ENCODE measurements at regions not wholly inside any gene's neighbourhood (a gene's known extent, or its start where the extent isn't known, plus 50 kb on each side); places are given as distances from the start of the nearest gene placed in this dataset.

DNA sequence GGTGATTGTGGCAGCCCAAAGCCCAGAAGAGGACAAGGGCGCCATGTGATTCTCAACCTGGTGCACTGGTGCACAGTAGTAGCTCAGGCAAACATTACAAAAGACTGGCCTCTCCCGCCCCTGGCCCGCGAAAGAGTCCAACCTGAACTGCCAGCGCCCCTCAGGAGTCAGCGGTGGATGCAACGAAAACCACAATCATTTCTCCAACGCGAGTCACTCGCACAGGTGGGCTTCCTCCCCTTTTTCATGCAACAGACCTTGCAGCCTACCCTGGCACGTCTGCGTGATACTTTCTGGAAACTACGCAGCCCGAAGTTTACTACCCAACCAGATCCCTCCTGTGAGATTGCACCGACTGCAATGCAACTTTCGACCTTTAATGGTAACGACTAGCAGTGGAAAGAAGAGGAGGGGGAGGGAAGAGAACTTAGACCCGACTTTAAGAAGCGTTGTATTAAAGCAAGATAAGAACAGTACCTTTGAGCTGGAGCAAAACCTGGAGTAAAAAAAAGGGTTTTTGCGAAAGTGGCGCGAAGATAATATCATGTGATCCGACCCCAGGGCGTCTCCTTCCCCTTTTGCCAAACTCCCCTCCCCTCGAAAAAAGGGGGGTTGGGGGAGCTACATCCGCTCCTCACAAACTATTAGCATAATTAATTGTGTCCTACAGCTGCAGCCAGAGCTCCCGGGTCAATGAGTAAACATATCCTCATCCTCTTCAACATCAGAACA is 63.3 kb upstream of the CCDC160 start:
- H3K36me3 ChIP-seq = no peaks in the 10 kb centered on the region
- peak overlapping the region; percentile 43 to 71 (median 50) for H3K4me3 ChIP-seq
- peak overlapping the region in 1 of 4 donors; percentile 81 for H3K27ac ChIP-seq
- H3K27me3 ChIP-seq = peaks cover 0 to 18% of the 10 kb centered on the region in 2 donors
- peaks cover 0 to 11% (median 0%) of the 10 kb centered on the region in 4 donors for H3K4me1 ChIP-seq
- no peaks in the 10 kb centered on the region for H3K9me3 ChIP-seq
- DNase-seq (ENCODE audit: low spot score in 2 of 2) = no peak
- TF ChIP-seq, protein P1, sequence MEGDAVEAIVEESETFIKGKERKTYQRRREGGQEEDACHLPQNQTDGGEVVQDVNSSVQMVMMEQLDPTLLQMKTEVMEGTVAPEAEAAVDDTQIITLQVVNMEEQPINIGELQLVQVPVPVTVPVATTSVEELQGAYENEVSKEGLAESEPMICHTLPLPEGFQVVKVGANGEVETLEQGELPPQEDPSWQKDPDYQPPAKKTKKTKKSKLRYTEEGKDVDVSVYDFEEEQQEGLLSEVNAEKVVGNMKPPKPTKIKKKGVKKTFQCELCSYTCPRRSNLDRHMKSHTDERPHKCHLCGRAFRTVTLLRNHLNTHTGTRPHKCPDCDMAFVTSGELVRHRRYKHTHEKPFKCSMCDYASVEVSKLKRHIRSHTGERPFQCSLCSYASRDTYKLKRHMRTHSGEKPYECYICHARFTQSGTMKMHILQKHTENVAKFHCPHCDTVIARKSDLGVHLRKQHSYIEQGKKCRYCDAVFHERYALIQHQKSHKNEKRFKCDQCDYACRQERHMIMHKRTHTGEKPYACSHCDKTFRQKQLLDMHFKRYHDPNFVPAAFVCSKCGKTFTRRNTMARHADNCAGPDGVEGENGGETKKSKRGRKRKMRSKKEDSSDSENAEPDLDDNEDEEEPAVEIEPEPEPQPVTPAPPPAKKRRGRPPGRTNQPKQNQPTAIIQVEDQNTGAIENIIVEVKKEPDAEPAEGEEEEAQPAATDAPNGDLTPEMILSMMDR (IDR thresholded peaks at IDR 0.05) = no peak
- TF ChIP-seq POLR2A (IDR thresholded peaks at IDR 0.05) = no peak
- TF ChIP-seq EP300 (IDR thresholded peaks at IDR 0.05) = no peak
- WGBS, 2 donors = 12 to 34% methylated on average over 11 to 27 of the region's 27 CpGs

DNA sequence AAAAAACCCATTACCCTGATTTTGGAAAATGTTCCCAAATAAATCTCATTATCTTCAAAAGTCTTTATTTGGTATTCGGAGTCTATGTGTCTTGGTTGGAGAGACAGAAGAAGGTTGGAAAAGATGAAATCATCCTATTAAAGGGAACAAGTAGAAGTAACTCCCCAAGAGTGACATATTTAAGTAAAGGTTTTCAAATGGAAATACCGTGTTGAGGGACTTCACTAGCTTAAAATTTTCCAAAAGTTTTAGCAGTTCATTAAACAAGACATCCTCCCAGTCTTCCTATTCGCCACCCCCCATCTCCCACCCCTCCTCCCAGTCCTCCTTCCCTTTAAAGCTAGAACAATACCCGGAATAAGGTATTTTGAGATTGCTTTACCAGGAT is 62.7 kb upstream of the CCDC160 start:
- Histone ChIP-seq H3K4me3 (peak overlapping the region in 1 of 4 donors; percentile 71), H3K27me3 (peaks cover 0 to 18% of the 10 kb centered on the region in 2 donors), H3K27ac (no peak overlapping the region), H3K4me1 (peaks cover 0 to 11% (median 0%) of the 10 kb centered on the region in 4 donors), H3K36me3 (no peaks in the 10 kb centered on the region), H3K9me3 (no peaks in the 10 kb centered on the region)
- no peak for DNase-seq (ENCODE audit: low spot score in 2 of 2)
- 40% methylated on average over 4 of the region's 4 CpGs for WGBS, 2 donors
- TF ChIP-seq EP300 (IDR thresholded peaks at IDR 0.05) (no peak), POLR2A (IDR thresholded peaks at IDR 0.05) (no peak)
- TF ChIP-seq, protein P1 (IDR thresholded peaks at IDR 0.05) = no peak

GRCh38 chrX:134174859-134175258 is 62.1 kb upstream of the CCDC160 start:
- H3K27ac ChIP-seq = no peak overlapping the region
- TF ChIP-seq EP300 (IDR thresholded peaks at IDR 0.05) = no peak
- TF ChIP-seq, protein P1 (IDR thresholded peaks at IDR 0.05) = no peak
- no peak for TF ChIP-seq POLR2A (IDR thresholded peaks at IDR 0.05)
- H3K4me1 ChIP-seq = peaks cover 0 to 11% (median 0%) of the 10 kb centered on the region in 4 donors
- no peak for DNase-seq (ENCODE audit: low spot score in 2 of 2)
- no peaks in the 10 kb centered on the region for H3K9me3 ChIP-seq
- WGBS, 2 donors = 52 to 63% methylated on average over 9 of the region's 9 CpGs
- H3K36me3 ChIP-seq = no peaks in the 10 kb centered on the region
- H3K27me3 ChIP-seq = peaks cover 0 to 18% of the 10 kb centered on the region in 2 donors
- H3K4me3 ChIP-seq = no peak overlapping the region

- TF ChIP-seq POLR2A (IDR thresholded peaks at IDR 0.05) (no peak), EP300 (IDR thresholded peaks at IDR 0.05) (no peak)
- TF ChIP-seq, protein P1 (IDR thresholded peaks at IDR 0.05) = no peak
- H3K27ac ChIP-seq = no peak overlapping the region
- WGBS, 2 donors = 58 to 63% methylated on average over 1 of the region's 1 CpG
These were observed 59.5 kb upstream of the CCDC160 start for GRCh38 chrX:134177527-134177926.

DNA sequence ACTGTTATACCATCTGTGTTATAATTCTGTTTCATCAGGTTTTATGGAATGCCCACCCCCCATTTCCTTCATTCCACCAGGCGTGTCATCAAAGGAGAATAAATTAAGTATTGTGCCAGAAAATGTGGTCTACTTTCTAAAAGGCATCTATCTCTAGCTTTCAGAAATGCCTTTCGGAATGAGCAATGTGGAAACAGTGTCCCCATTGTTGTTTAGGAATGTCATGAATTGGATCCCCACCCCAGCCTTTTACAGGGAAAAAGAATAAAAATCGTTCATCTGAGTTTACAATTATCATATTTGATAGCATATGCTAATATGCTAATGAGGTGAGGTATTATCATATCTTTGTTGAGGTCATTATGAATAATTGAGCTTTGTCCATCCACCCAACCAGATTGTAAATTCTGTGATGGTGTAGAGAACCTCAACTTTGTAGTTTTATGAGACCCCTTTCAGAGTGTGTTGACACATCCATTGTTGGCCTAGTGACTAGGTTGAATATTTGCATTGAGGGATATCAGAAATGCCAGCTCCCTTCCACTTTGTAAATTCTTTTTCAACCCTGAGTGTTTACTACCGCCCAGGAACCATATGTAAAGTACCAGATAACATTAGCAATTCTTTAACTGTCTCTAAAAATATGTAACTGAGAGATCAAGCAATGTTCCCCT is 56.2 kb upstream of the CCDC160 start:
- Histone ChIP-seq H3K4me3 (no peak overlapping the region), H3K36me3 (no peaks in the 10 kb centered on the region), H3K27me3 (no peaks in the 10 kb centered on the region), H3K4me1 (no peaks in the 10 kb centered on the region), H3K27ac (peak overlapping the region in 1 of 4 donors; percentile 49), H3K9me3 (no peaks in the 10 kb centered on the region)
- 39 to 45% methylated on average over 4 of the region's 4 CpGs for WGBS, 2 donors
- TF ChIP-seq, protein P1 (IDR thresholded peaks at IDR 0.05) = no peak
- no peak for TF ChIP-seq EP300 (IDR thresholded peaks at IDR 0.05)
- DNase-seq (ENCODE audit: low spot score in 2 of 2) = no peak

More at GRCh38 chrX:134177527-134177926, 59.5 kb upstream of the CCDC160 start:
- peaks cover 0 to 18% of the 10 kb centered on the region in 2 donors for H3K27me3 ChIP-seq
- H3K9me3 ChIP-seq = no peaks in the 10 kb centered on the region
- peaks cover 0 to 7% (median 0%) of the 10 kb centered on the region in 4 donors for H3K4me1 ChIP-seq
- no peak for DNase-seq (ENCODE audit: low spot score in 2 of 2)
- H3K36me3 ChIP-seq = no peaks in the 10 kb centered on the region
- no peak overlapping the region for H3K4me3 ChIP-seq

All from tibial nerve (tissue), 4 donors.